SK-N-SH treated with all-trans-retinoic acid at 6 μM for 48 hours (cell line): ENCODE measurements at regions not wholly inside any gene's neighbourhood (a gene's known extent, or its start where the extent isn't known, plus 50 kb on each side); places are given as distances from the start of the nearest gene placed in this dataset.

ENCODE experiments used
- ATAC-seq: fragments of 200-7000 bp; cut with Tn5 transposase; 3 replicates; pipeline ENCODE4 v1.9.1; 2020; ENCODE audit warnings: mild to moderate bottlenecking, moderate library complexity
- ARNTL ChIP-seq: fragments of 450-650 bp; formaldehyde crosslinking; IDR thresholded peaks from 2 replicates; pipeline ENCODE4 v1.5.0; 2020; ENCODE audit warnings: low read depth, mild to moderate bottlenecking, moderate library complexity, borderline replicate concordance
- CSDC2 ChIP-seq: fragments of 250-450 bp; sonication (Bioruptor Pico); IDR thresholded peaks from 2 replicates; pipeline ENCODE4 v1.5.0; 2020; ENCODE audit warnings: mild to moderate bottlenecking, moderate library complexity
- ESRRG ChIP-seq: fragments of 250-450 bp; sonication (Bioruptor Pico); IDR thresholded peaks from 2 replicates; pipeline ENCODE4 v1.6.1; 2021; ENCODE audit warnings: mild to moderate bottlenecking
- GLIS3 ChIP-seq: fragments of 250-450 bp; sonication (Bioruptor Pico); IDR thresholded peaks from 2 replicates; pipeline ENCODE4 v1.5.0; 2020; ENCODE audit warnings: mild to moderate bottlenecking, moderate library complexity
- ISL1 ChIP-seq: fragments of 250-450 bp; sonication (Bioruptor Pico); IDR thresholded peaks from 2 replicates; pipeline ENCODE4 v2.1.2; 2022; ENCODE audit warnings: mild to moderate bottlenecking, moderate library complexity
- OSR1 ChIP-seq: fragments of 250-450 bp; sonication (Bioruptor Pico); IDR thresholded peaks from 2 replicates; pipeline ENCODE4 v1.8.0; 2022; ENCODE audit warnings: moderate library complexity, mild to moderate bottlenecking, inconsistent platforms
- PPARA ChIP-seq: fragments of 250-450 bp; sonication (Bioruptor Pico); IDR thresholded peaks from 2 replicates; pipeline ENCODE4 v1.5.0; 2020; ENCODE audit warnings: mild to moderate bottlenecking, borderline replicate concordance
- SNAI2 ChIP-seq: fragments of 250-450 bp; sonication (Bioruptor Pico); IDR thresholded peaks from 2 replicates; pipeline ENCODE4 v1.5.0; 2020; ENCODE audit warnings: mild to moderate bottlenecking, moderate library complexity
- TCF4 ChIP-seq: fragments of 250-450 bp; sonication (Bioruptor Pico); IDR thresholded peaks from 2 replicates; pipeline ENCODE4 v1.8.0; 2021; ENCODE audit warnings: mild to moderate bottlenecking, moderate library complexity, borderline replicate concordance
- TOX ChIP-seq: fragments of 250-450 bp; sonication (Bioruptor Pico); IDR thresholded peaks from 2 replicates; pipeline ENCODE4 v1.8.0; 2021; ENCODE audit warnings: mild to moderate bottlenecking, moderate library complexity, borderline replicate concordance
- ZC3H10 ChIP-seq: fragments of 250-450 bp; sonication (Bioruptor Pico); IDR thresholded peaks from 2 replicates; pipeline ENCODE4 v1.5.1; 2021; ENCODE audit warnings: mild to moderate bottlenecking, moderate library complexity
- ZFP3 ChIP-seq: fragments of 250-450 bp; sonication (Bioruptor Pico); IDR thresholded peaks from 2 replicates; pipeline ENCODE4 v1.5.0; 2020; ENCODE audit warnings: mild to moderate bottlenecking, moderate library complexity
- ZNF565 ChIP-seq: fragments of 450-650 bp; formaldehyde crosslinking; conservative IDR thresholded peaks from 2 replicates; pipeline ENCODE4 v1.5.0; 2020; ENCODE audit warnings: low read depth, mild to moderate bottlenecking, moderate library complexity
- TF ChIP-seq, protein P1 (sequence below): fragments of 250-450 bp; sonication (Bioruptor Pico); IDR thresholded peaks from 2 replicates; pipeline ENCODE4 v1.5.1; 2021; ENCODE audit warnings: mild to moderate bottlenecking, moderate library complexity
- TF ChIP-seq, protein P2 (sequence below): fragments of 250-450 bp; sonication (Bioruptor Pico); IDR thresholded peaks from 2 replicates; pipeline ENCODE4 v1.8.0; 2021; ENCODE audit warnings: low read depth, mild to moderate bottlenecking, moderate library complexity, borderline replicate concordance
- TF ChIP-seq, protein P3 (sequence below): fragments of 250-450 bp; sonication (Bioruptor Pico); IDR thresholded peaks from 2 replicates; pipeline ENCODE4 v1.5.0; 2020; ENCODE audit warnings: mild to moderate bottlenecking, moderate library complexity
- TF ChIP-seq, protein P4 (sequence below): fragments of 250-450 bp; sonication (Bioruptor Pico); IDR thresholded peaks from 2 replicates; pipeline ENCODE4 v1.5.1; 2020; ENCODE audit warnings: low read depth, mild to moderate bottlenecking, moderate library complexity

DNA sequence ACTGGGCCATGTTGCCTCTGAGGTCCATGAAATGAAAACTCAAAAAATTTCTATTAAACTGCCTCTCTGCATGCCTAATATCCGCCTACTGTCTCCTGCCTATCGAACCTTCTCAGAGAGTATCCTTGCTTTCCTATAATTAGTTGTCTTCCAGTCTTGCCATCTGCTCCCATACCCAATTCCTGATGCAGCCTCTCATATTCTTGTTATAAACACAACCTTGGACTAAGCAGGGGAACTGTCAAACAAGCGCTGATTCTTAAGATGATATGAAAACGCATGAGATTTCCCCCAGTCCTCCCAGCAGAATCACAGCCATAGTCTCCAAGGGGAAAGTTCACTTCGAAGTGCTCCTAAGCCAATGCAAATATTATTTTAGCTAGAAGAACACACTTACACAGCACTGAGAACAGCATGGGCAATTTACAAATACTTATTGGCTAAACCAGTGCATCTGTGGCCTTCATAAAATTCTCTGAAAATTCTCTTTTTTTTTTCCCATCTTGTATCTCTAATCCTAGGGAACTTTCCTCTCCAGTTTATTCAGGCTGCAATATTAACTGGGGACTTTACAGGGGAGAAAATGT is 471.6 kb downstream of the MBD2 start:
- TF ChIP-seq ISL1 (CRISPR knock-in tag) (no peak), TOX (CRISPR knock-in tag) (no peak), TCF4 (CRISPR knock-in tag) (no peak), ESRRG (no peak), CSDC2 (CRISPR knock-in tag) (no peak), ZNF565 (CRISPR knock-in tag) (no peak), ZFP3 (CRISPR knock-in tag) (no peak)
- TF ChIP-seq, protein P1, sequence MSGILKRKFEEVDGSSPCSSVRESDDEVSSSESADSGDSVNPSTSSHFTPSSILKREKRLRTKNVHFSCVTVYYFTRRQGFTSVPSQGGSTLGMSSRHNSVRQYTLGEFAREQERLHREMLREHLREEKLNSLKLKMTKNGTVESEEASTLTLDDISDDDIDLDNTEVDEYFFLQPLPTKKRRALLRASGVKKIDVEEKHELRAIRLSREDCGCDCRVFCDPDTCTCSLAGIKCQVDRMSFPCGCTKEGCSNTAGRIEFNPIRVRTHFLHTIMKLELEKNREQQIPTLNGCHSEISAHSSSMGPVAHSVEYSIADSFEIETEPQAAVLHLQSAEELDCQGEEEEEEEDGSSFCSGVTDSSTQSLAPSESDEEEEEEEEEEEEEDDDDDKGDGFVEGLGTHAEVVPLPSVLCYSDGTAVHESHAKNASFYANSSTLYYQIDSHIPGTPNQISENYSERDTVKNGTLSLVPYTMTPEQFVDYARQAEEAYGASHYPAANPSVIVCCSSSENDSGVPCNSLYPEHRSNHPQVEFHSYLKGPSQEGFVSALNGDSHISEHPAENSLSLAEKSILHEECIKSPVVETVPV (CRISPR knock-in tag) = no peak
- TF ChIP-seq, protein P2, sequence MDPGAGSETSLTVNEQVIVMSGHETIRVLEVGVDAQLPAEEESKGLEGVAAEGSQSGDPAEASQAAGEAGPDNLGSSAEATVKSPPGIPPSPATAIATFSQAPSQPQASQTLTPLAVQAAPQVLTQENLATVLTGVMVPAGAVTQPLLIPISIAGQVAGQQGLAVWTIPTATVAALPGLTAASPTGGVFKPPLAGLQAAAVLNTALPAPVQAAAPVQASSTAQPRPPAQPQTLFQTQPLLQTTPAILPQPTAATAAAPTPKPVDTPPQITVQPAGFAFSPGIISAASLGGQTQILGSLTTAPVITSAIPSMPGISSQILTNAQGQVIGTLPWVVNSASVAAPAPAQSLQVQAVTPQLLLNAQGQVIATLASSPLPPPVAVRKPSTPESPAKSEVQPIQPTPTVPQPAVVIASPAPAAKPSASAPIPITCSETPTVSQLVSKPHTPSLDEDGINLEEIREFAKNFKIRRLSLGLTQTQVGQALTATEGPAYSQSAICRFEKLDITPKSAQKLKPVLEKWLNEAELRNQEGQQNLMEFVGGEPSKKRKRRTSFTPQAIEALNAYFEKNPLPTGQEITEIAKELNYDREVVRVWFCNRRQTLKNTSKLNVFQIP (CRISPR knock-in tag) = no peak
- TF ChIP-seq, protein P3, sequence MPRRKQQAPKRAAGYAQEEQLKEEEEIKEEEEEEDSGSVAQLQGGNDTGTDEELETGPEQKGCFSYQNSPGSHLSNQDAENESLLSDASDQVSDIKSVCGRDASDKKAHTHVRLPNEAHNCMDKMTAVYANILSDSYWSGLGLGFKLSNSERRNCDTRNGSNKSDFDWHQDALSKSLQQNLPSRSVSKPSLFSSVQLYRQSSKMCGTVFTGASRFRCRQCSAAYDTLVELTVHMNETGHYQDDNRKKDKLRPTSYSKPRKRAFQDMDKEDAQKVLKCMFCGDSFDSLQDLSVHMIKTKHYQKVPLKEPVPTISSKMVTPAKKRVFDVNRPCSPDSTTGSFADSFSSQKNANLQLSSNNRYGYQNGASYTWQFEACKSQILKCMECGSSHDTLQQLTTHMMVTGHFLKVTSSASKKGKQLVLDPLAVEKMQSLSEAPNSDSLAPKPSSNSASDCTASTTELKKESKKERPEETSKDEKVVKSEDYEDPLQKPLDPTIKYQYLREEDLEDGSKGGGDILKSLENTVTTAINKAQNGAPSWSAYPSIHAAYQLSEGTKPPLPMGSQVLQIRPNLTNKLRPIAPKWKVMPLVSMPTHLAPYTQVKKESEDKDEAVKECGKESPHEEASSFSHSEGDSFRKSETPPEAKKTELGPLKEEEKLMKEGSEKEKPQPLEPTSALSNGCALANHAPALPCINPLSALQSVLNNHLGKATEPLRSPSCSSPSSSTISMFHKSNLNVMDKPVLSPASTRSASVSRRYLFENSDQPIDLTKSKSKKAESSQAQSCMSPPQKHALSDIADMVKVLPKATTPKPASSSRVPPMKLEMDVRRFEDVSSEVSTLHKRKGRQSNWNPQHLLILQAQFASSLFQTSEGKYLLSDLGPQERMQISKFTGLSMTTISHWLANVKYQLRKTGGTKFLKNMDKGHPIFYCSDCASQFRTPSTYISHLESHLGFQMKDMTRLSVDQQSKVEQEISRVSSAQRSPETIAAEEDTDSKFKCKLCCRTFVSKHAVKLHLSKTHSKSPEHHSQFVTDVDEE (CRISPR knock-in tag) = no peak
- TF ChIP-seq, protein P4, sequence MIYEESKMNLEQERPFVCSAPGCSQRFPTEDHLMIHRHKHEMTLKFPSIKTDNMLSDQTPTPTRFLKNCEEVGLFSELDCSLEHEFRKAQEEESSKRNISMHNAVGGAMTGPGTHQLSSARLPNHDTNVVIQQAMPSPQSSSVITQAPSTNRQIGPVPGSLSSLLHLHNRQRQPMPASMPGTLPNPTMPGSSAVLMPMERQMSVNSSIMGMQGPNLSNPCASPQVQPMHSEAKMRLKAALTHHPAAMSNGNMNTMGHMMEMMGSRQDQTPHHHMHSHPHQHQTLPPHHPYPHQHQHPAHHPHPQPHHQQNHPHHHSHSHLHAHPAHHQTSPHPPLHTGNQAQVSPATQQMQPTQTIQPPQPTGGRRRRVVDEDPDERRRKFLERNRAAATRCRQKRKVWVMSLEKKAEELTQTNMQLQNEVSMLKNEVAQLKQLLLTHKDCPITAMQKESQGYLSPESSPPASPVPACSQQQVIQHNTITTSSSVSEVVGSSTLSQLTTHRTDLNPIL = no peak
- ATAC-seq = no peak

GRCh38 chr18:53749766-53750165 is 474.7 kb downstream of the MBD2 start:
- no peak for ATAC-seq
- TF ChIP-seq CSDC2 (CRISPR knock-in tag) = no peak
- TF ChIP-seq, protein P3 (CRISPR knock-in tag) = no peak
- no peak for TF ChIP-seq OSR1 (CRISPR knock-in tag)
- TF ChIP-seq, protein P2 (CRISPR knock-in tag) = no peak
- no peak for TF ChIP-seq GLIS3 (CRISPR knock-in tag)
- no peak for TF ChIP-seq ARNTL (CRISPR knock-in tag)
- TF ChIP-seq SNAI2 (CRISPR knock-in tag) = no peak
- no peak for TF ChIP-seq ZNF565 (CRISPR knock-in tag)
- no peak for TF ChIP-seq ISL1 (CRISPR knock-in tag)
- TF ChIP-seq TOX (CRISPR knock-in tag) = no peak
- no peak for TF ChIP-seq TCF4 (CRISPR knock-in tag)
- no peak for TF ChIP-seq PPARA
- no peak for TF ChIP-seq ZC3H10 (CRISPR knock-in tag)
